Gastrocnemius medialis (tissue), 4 donors: ENCODE measurements at regions not wholly inside any gene's neighbourhood (a gene's known extent, or its start where the extent isn't known, plus 50 kb on each side); places are given as distances from the start of the nearest gene placed in this dataset.
A peak's percentile ranks its signal among the peaks of the same experiment; 100 is the strongest.

Experiments used
- ATAC-seq, 2 donors: fragments of 150-250 bp; one replicate each; pipeline ENCODE4 v1.9.1; 2016
- DNase-seq, 2 donors: peaks; one replicate each; pipeline ENCODE4 v3.0.0-alpha.2; 2019
- H3K27ac ChIP-seq, 4 donors: fragments of 200-600 bp; sonication (generic); 1 replicate in 1 of 4; 2 replicates in 3 of 4; pipeline ENCODE4 v1.5.1; 2016 to 2018; ENCODE audit warnings: mild to moderate bottlenecking in 2 of 4, moderate library complexity in 1 of 4
- H3K27me3 ChIP-seq, 3 donors: fragments of 200-600 bp; sonication (generic) in 2 of 3; 1 replicate in 1 of 3; 2 replicates in 2 of 3; pipeline versions ENCODE4 v1.5.1 to v1.6.0; 2016 to 2019; ENCODE audit warnings: mild to moderate bottlenecking in 1 of 3, moderate library complexity in 1 of 3
- H3K36me3 ChIP-seq, 2 donors: fragments of 200-600 bp; sonication (generic) in 1 of 2; one replicate each; pipeline ENCODE4 v1.5.1; 2017 to 2018
- H3K4me1 ChIP-seq, 2 donors: fragments of 200-600 bp; sonication (generic) in 1 of 2; one replicate each; pipeline ENCODE4 v1.5.1; 2016 to 2017; ENCODE audit warnings: mild to moderate bottlenecking in 2 of 2
- H3K4me3 ChIP-seq, 4 donors: fragments of 200-600 bp; sonication (generic) in 3 of 4; 1 replicate in 1 of 4; 2 replicates in 3 of 4; pipeline ENCODE4 v1.5.1; 2016 to 2019; ENCODE audit warnings: mild to moderate bottlenecking in 2 of 4
- H3K9me3 ChIP-seq, 3 donors: fragments of 200-600 bp; sonication (generic) in 2 of 3; 1 replicate in 1 of 3; 2 replicates in 2 of 3; pipeline ENCODE4 v1.5.1; 2016 to 2019
- CTCF ChIP-seq, 5 experiments: fragments of 450-650 bp in 3 of 5; fragments of 200-600 bp in 2 of 5; sonication (generic) in 2 of 5; IDR thresholded peaks in 4 of 5; conservative IDR thresholded peaks in 1 of 5; 1 replicate in 4 of 5; 2 replicates in 1 of 5; pipeline ENCODE4 v1.5.1; 2016 to 2019; ENCODE audit warnings: antibody characterized with exemption in 5 of 5, mild to moderate bottlenecking in 3 of 5, moderate library complexity in 3 of 5
- POLR2A ChIP-seq, 2 donors: fragments of 450-650 bp; IDR thresholded peaks; one replicate each; pipeline ENCODE4 v1.6.1; 2017; ENCODE audit warnings: antibody characterized with exemption in 2 of 2, mild to moderate bottlenecking in 2 of 2, moderate library complexity in 2 of 2
- in situ Hi-C, 4 donors: fragments of 200-750 bp; cut with MboI; loops; one replicate each; pipeline versions ENCODE4 v1.15.0 to v1.8.0; 2017; ENCODE audit warnings: low sequenced_read_pairs in 4 of 4
- intact Hi-C: fragments of 100-400 bp; cut with DNase I; formaldehyde crosslinking; loops from one replicate; pipeline ENCODE4 v1.15.1; 2023; ENCODE audit warnings: low total_unique reads

GRCh38 chr12:59005193-59005955, 85.1 kb upstream of the LRIG3 start:
- intact Hi-C loops: no loop called here
- TF ChIP-seq POLR2A (IDR thresholded peaks at IDR 0.05) (no peak), CTCF (IDR thresholded peaks at IDR 0.05 in 4 of 5, conservative IDR thresholded peaks at IDR 0.05 in 1 of 5) (no peak)
- ATAC-seq (peak; percentile 56 to 58), DNase-seq (no peak)
- Histone ChIP-seq H3K27me3 (no peaks in the 10 kb centered on the region), H3K27ac (peak overlapping the region in 3 of 4 donors; percentile 12 to 30 (median 15)), H3K9me3 (no peaks in the 10 kb centered on the region), H3K4me1 (peaks cover 0 to 5% of the 10 kb centered on the region in 2 donors), H3K36me3 (no peaks in the 10 kb centered on the region), H3K4me3 (no peak overlapping the region)
- in situ Hi-C loops: no loop called here

DNA sequence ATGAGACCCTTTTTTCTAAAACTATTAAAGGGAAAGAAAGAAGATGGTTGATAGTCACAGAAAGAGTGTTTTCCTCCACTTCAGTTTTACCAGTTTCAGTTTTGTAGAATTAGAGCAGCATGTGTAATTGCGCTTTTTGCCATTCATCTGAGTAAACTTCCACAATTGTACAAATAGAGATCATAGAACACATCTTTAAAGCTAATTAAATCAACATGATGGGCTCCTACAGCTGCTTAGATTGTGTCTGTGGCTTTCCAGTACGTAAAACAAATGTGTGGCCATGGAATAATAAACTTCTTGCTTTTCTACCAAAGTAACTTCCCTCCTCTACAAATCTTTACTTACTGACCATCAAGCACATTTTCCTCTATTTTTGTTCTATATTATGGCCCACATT, 84.2 kb upstream of the LRIG3 start:
- DNase-seq: no peak
- intact Hi-C loops (no loop called here), in situ Hi-C loops (no loop called here)
- Histone ChIP-seq H3K27me3 (no peaks in the 10 kb centered on the region), H3K9me3 (no peaks in the 10 kb centered on the region), H3K27ac (no peak overlapping the region), H3K4me3 (no peak overlapping the region), H3K4me1 (peaks cover 0 to 5% of the 10 kb centered on the region in 2 donors), H3K36me3 (no peaks in the 10 kb centered on the region)
- ATAC-seq: no peak
- TF ChIP-seq CTCF (IDR thresholded peaks at IDR 0.05 in 4 of 5, conservative IDR thresholded peaks at IDR 0.05 in 1 of 5): no peak

DNA sequence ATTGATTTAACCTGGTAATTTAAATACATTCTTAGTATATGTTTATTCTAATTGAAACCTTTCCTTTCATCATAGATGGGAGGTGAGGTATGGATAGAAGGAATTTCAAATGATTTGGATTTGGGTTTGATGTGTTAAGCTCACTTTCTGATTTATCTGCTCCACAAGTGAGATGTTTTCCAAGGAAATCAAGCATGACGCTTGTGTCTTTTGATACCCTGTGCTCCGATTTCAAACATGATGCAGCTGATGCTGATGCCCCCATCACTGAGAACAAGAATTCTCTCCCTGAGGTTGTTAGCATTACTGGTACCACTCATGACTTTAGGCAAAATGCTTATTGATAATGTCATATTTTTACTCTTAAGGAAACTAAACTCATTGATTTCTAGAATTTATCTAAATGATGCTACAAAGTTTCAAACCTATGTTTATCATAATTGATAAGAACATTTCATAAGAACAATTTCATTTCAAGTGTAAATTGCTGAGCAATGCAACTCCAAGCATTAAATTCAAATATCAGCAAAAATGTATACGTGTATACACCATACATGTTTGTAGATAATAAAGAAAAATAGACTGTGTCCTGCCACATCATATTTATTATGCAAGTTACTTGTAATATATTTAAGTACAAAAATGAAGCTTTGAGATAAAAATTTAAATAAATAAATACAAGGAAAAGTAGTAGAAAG, 75.5 kb upstream of the LRIG3 start:
- intact Hi-C loops: no loop called here
- in situ Hi-C loops: no loop called here
- no peaks in the 10 kb centered on the region for H3K36me3 ChIP-seq
- H3K27ac ChIP-seq: no peak overlapping the region
- no peak for TF ChIP-seq POLR2A (IDR thresholded peaks at IDR 0.05)
- TF ChIP-seq CTCF (IDR thresholded peaks at IDR 0.05 in 4 of 5, conservative IDR thresholded peaks at IDR 0.05 in 1 of 5): no peak
- no peak overlapping the region for H3K4me3 ChIP-seq
- no peaks in the 10 kb centered on the region for H3K9me3 ChIP-seq
- H3K4me1 ChIP-seq: no peaks in the 10 kb centered on the region
- no peaks in the 10 kb centered on the region for H3K27me3 ChIP-seq
- ATAC-seq (no peak), DNase-seq (no peak)

DNA sequence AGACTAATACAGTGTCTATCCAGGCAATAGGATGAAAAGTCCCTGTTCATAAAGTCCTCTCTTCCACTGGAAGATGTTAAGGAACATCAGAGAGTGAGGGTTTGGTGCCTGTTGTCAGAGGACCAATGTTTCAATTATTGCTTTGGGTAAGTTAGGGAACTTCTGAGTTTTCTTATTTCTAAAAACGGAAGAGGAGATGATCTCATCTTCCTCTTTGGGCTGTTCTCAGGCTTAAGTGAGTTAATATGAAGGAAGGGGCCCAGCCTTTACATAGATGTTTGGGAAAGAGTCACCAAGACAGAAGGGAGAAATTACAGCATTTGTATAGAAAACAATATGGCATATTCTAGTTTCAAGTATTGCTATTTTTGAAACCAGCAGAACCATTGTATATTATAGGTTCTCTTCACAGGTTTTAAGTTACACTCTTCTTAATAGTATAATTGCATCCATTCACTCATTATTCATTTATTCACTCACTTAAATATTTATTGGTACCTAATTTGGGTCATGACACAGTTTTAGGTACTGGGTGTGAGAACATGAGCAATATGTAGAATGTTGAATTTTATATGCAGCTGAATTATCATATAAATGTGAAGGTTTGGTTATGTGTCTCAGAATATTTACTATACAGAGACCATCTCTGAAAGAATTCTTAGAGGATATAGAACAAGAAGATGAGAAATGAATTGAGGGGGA, 68.5 kb upstream of the LRIG3 start:
- DNase-seq (no peak), ATAC-seq (no peak)
- no peaks in the 10 kb centered on the region for H3K4me1 ChIP-seq
- no peak overlapping the region for H3K27ac ChIP-seq
- no peaks in the 10 kb centered on the region for H3K27me3 ChIP-seq
- H3K9me3 ChIP-seq: no peaks in the 10 kb centered on the region
- TF ChIP-seq CTCF (IDR thresholded peaks at IDR 0.05 in 4 of 5, conservative IDR thresholded peaks at IDR 0.05 in 1 of 5) (no peak), POLR2A (IDR thresholded peaks at IDR 0.05) (no peak)
- in situ Hi-C loops (no loop called here), intact Hi-C loops (no loop called here)
- no peak overlapping the region for H3K4me3 ChIP-seq
- H3K36me3 ChIP-seq: no peaks in the 10 kb centered on the region
